HepG2 (cell line): ENCODE measurements at regions not wholly inside any gene's neighbourhood (a gene's known extent, or its start where the extent isn't known, plus 50 kb on each side); places are given as distances from the start of the nearest gene placed in this dataset.

Experiments used
- ATAC-seq: fragments of 200-7000 bp; cut with Tn5 transposase; 3 replicates; pipeline ENCODE4 v1.9.1; 2020; ENCODE audit warnings: mild to moderate bottlenecking, moderate library complexity
- BruUV-seq: library from RNA; stranded (reverse); fragments of 400-500 nt; replicated peaks from 2 replicates; lab custom pipeline; 2021; lab: Mats Ljungman, UMichigan
- CTCF ChIA-PET: fragments of 300-600 bp; formaldehyde crosslinking; extraction: SDS; loops from one replicate; lab custom pipeline; 2021; ENCODE audit warnings: low total read pairs, inconsistent platforms, low intra/inter-chr PET ratio; lab: Yijun Ruan, JAX
- POLR2A ChIA-PET: fragments of 350-600 bp; sonication (Branson Sonifier 250); formaldehyde crosslinking; loops from one replicate; lab custom pipeline; 2020; ENCODE audit warnings: antibody characterized with exemption, inconsistent platforms; lab: Yijun Ruan, JAX
- DNase-seq: peaks from one replicate; pipeline ENCODE4 v3.0.0-alpha.2; 2015; ENCODE audit warnings: low spot score
- FAIRE-seq: peaks from 3 replicates; lab custom pipeline; 2011; peaks lifted over from hg19 to GRCh38; lab: Jason Lieb, UNC
- H2AFZ ChIP-seq: one replicate; pipeline ENCODE4 v1.6.1; 2011; ENCODE audit warnings: low read length, inconsistent platforms
- H3K27ac ChIP-seq: fragments of 300-600 bp; 3 replicates; pipeline ENCODE4 v1.8.0; 2011; ENCODE audit warnings: mixed run types, mild to moderate bottlenecking, mixed read lengths, low read length, inconsistent platforms; ENCODE audit not compliant: insufficient read depth; ENCODE audit errors: extremely low read length
- H3K27me3 ChIP-seq, 2 experiments: fragments of 200-600 bp in 1 of 2; 2 replicates in 1 of 2; 3 replicates in 1 of 2; pipeline versions ENCODE4 v1.6.0 to v1.8.0; 2011; ENCODE audit warnings: low read length in 2 of 2, mild to moderate bottlenecking in 2 of 2, moderate library complexity in 2 of 2, inconsistent platforms in 1 of 2; ENCODE audit not compliant: insufficient read depth in 2 of 2, control insufficient read depth in 1 of 2
- H3K36me3 ChIP-seq, 2 experiments: fragments of 200-600 bp in 1 of 2; replicated peaks in 1 of 2; 2 replicates in 1 of 2; 3 replicates in 1 of 2; pipeline versions ENCODE4 v1.5.1 to v1.8.0; 2011; ENCODE audit warnings: low read length in 2 of 2, inconsistent platforms in 1 of 2; ENCODE audit not compliant: insufficient read depth in 2 of 2, control insufficient read depth in 1 of 2
- H3K4me1 ChIP-seq: 2 replicates; pipeline ENCODE4 v1.5.1; 2012; ENCODE audit warnings: low read length, inconsistent platforms; ENCODE audit not compliant: insufficient read depth
- H3K4me2 ChIP-seq: 2 replicates; pipeline ENCODE4 v1.6.0; 2011; ENCODE audit warnings: low read depth, low read length, inconsistent platforms
- H3K4me3 ChIP-seq, 3 experiments: fragments of 200-600 bp in 1 of 3; sonication (generic), shearing (Covaris generic) in 1 of 3; replicated peaks in 1 of 3; 2 replicates each; pipeline ENCODE4 v1.5.1; 2011 to 2016; ENCODE audit warnings: low read length in 3 of 3, inconsistent platforms in 2 of 3, low read depth in 2 of 3, mild to moderate bottlenecking in 2 of 3, control low read depth in 1 of 3, mixed read lengths in 1 of 3; ENCODE audit not compliant: insufficient read depth in 1 of 3
- H3K79me2 ChIP-seq: one replicate; pipeline ENCODE4 v1.6.1; 2011; ENCODE audit warnings: low read length, inconsistent platforms; ENCODE audit not compliant: insufficient read depth
- H3K9ac ChIP-seq: 2 replicates; pipeline ENCODE4 v1.6.0; 2011; ENCODE audit warnings: mild to moderate bottlenecking, low read depth, low read length, inconsistent platforms; ENCODE audit not compliant: insufficient read depth
- H3K9me3 ChIP-seq: 2 replicates; pipeline ENCODE4 v1.5.1; 2012; ENCODE audit warnings: mild to moderate bottlenecking, low read length
- H4K20me1 ChIP-seq: 2 replicates; pipeline ENCODE4 v1.6.0; 2011; ENCODE audit warnings: inconsistent platforms, mild to moderate bottlenecking, low read length, moderate library complexity; ENCODE audit not compliant: insufficient read depth
- CSRNP1 ChIP-seq: sonication (generic); formaldehyde crosslinking; IDR thresholded peaks from 2 replicates; pipeline ENCODE4 v1.8.1; 2023; ENCODE audit warnings: mild to moderate bottlenecking, missing genetic modification reagents
- DR1 ChIP-seq: sonication (generic); formaldehyde crosslinking; IDR thresholded peaks from 2 replicates; pipeline ENCODE4 v1.8.0; 2021; ENCODE audit warnings: mild to moderate bottlenecking, missing genetic modification reagents, inconsistent platforms
- TGIF2 ChIP-seq: IDR thresholded peaks from 2 replicates; pipeline ENCODE4 v1.6.1; 2016; ENCODE audit warnings: control low read depth, missing compliant biosample characterization
- ZBTB21 ChIP-seq: sonication (generic); formaldehyde crosslinking; IDR thresholded peaks from 2 replicates; pipeline ENCODE4 v1.4.0; 2020; ENCODE audit warnings: missing genetic modification reagents
- ZNF407 ChIP-seq: sonication (generic); formaldehyde crosslinking; IDR thresholded peaks from one replicate; pipeline ENCODE4 v1.5.1; 2020; ENCODE audit warnings: mild to moderate bottlenecking, missing genetic modification reagents; ENCODE audit errors: not compliant biosample characterization
- ZNF687 ChIP-seq: sonication (generic); formaldehyde crosslinking; IDR thresholded peaks from 2 replicates; pipeline ENCODE4 v1.5.1; 2020; ENCODE audit warnings: mild to moderate bottlenecking, missing genetic modification reagents, moderate library complexity
- ZNF747 ChIP-seq: sonication (generic); formaldehyde crosslinking; IDR thresholded peaks from 2 replicates; pipeline ENCODE4 v1.8.1; 2023; ENCODE audit warnings: missing genetic modification reagents, mild to moderate bottlenecking, borderline replicate concordance
- WGBS: methylation state at CpG from one replicate; pipeline ENCODE4 v1.1.6; 2017; ENCODE audit warnings: low lambda C conversion rate; 5-methylcytosine and 5-hydroxymethylcytosine counted together
- in situ Hi-C: cut with HindIII; loops from 2 replicates; pipeline ENCODE4 v1.10.0; 2017; ENCODE audit warnings: low pct_unique_long_range_greater_than_20kb; ENCODE audit not compliant: extremely low pct_ligation_motif_present
- intact Hi-C: fragments of 100-400 bp; cut with micrococcal nuclease; formaldehyde crosslinking; loops from one replicate; pipeline ENCODE4 v1.10.0; 2022; ENCODE audit not compliant: unreplicated experiment

- TF ChIP-seq ZNF407 (CRISPR knock-in tag) = no peak
Measured at GRCh38 chr20:9969626-9970025, 65.2 kb upstream of the ANKEF1 start (continued).

GRCh38 chr20:9968015-9968414 lies 66.8 kb upstream of the ANKEF1 start:
- ATAC-seq (no peak), DNase-seq (no peak), FAIRE-seq (no peak)
- Histone ChIP-seq H3K9ac (no peak overlapping the region), H3K36me3 (no peaks in the 10 kb centered on the region), H3K27ac (no peak overlapping the region), H3K4me3 (no peak overlapping the region), H3K4me2 (no peak overlapping the region), H4K20me1 (no peaks in the 10 kb centered on the region), H3K4me1 (no peaks in the 10 kb centered on the region), H3K9me3 (no peaks in the 10 kb centered on the region), H2AFZ (no peak overlapping the region), H3K79me2 (no peaks in the 10 kb centered on the region), H3K27me3 (no peaks in the 10 kb centered on the region)
- WGBS = 0% methylated on average over 1 of the region's 1 CpG
- BruUV-seq = no TSS peak
- in situ Hi-C loops (no loop called here), intact Hi-C loops (no loop called here)
- POLR2A ChIA-PET = no interaction called here
- CTCF ChIA-PET = no interaction called here
- TF ChIP-seq ZBTB21 (CRISPR knock-in tag) = no peak
- no peak for TF ChIP-seq CSRNP1
- TF ChIP-seq DR1 (CRISPR knock-in tag) = no peak
- TF ChIP-seq TGIF2 = no peak
- no peak for TF ChIP-seq ZNF687 (CRISPR knock-in tag)
- no peak for TF ChIP-seq ZNF747 (CRISPR knock-in tag)
